ENCODE measurements at regions not wholly inside any gene's neighbourhood (a gene's known extent, or its start where the extent isn't known, plus 50 kb on each side); places are given as distances from the start of the nearest gene placed in this dataset.

DNA sequence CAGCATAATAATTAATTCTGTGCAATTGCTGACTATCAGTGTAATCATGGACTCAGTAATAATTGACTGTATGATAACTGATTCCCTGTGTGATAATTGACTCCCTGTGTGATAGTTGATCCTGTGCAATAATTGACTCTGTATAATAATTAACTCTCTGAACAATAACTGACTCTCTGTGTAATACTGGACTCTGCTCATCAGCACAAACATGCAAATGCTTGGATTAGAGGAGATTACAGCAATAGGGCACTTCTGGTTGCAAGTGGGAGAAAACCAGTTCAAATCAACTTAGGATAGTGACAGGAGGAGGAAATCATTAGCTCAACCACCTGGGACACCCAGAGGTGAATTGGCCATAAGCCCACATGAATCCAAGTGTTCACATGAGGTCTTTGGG, 582.1 kb downstream of the RBFOX1 start:
- TF ChIP-seq, protein P1, sequence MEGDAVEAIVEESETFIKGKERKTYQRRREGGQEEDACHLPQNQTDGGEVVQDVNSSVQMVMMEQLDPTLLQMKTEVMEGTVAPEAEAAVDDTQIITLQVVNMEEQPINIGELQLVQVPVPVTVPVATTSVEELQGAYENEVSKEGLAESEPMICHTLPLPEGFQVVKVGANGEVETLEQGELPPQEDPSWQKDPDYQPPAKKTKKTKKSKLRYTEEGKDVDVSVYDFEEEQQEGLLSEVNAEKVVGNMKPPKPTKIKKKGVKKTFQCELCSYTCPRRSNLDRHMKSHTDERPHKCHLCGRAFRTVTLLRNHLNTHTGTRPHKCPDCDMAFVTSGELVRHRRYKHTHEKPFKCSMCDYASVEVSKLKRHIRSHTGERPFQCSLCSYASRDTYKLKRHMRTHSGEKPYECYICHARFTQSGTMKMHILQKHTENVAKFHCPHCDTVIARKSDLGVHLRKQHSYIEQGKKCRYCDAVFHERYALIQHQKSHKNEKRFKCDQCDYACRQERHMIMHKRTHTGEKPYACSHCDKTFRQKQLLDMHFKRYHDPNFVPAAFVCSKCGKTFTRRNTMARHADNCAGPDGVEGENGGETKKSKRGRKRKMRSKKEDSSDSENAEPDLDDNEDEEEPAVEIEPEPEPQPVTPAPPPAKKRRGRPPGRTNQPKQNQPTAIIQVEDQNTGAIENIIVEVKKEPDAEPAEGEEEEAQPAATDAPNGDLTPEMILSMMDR (IDR thresholded peaks at IDR 0.05; ENCODE audit: insufficient read depth, low read length, poor library complexity, severe bottlenecking): no peak
- no peaks in the 10 kb centered on the region for H3K36me3 ChIP-seq (ENCODE audit: control insufficient read depth, insufficient read depth, low read length)
- H3K4me3 ChIP-seq (ENCODE audit: low read depth, low read length): no peak overlapping the region
- H3K27me3 ChIP-seq (ENCODE audit: control insufficient read depth, insufficient read depth, low read length): no peaks in the 10 kb centered on the region
- DNase-seq (ENCODE audit: low read depth): no peak

DNA sequence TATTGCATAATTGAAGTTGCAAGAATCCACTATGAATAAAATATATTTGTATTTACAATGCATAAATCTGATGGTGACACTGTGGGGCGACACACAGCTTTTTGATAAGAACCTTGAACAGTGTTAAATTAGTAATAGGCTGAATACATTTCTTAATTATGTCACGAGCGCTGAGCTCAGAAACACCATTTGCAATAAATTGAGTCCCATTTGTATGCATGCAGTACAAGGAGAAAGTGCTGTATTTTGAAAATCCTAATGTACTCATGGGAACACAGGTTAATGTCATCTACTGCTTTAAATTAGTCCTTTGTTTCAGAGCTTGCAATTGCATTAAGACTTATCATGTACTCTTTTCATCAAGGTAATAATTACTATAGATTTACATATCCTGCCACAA, 579.5 kb downstream of the RBFOX1 start:
- H3K27me3 ChIP-seq (ENCODE audit: control insufficient read depth, insufficient read depth, low read length): no peaks in the 10 kb centered on the region
- H3K4me3 ChIP-seq (ENCODE audit: low read depth, low read length): no peak overlapping the region
- TF ChIP-seq, protein P1 (IDR thresholded peaks at IDR 0.05; ENCODE audit: insufficient read depth, low read length, poor library complexity, severe bottlenecking): no peak
- no peaks in the 10 kb centered on the region for H3K36me3 ChIP-seq (ENCODE audit: control insufficient read depth, insufficient read depth, low read length)
- no peak for DNase-seq (ENCODE audit: low read depth)

DNA sequence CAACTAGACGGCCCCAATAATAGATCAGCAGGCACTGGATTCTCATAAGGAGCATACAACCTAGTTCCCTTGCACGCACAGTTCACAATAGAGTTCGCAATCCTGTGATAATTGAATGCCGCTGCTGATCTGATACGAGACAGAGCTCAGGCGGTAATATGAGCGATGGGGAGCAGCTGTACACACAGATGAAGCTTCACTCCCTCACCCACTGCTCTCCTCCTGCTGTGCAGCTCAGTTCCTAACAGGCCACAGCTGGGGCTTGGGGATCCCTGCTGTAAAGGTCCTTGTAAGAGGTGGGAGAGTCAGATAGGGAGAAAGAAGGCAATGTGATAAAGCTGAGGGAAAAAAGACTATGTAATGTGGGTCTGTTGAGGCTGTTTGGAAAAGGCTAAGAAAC, 577.5 kb downstream of the RBFOX1 start:
- H3K4me3 ChIP-seq (ENCODE audit: low read depth, low read length): no peak overlapping the region
- no peak for DNase-seq (ENCODE audit: low read depth)
- TF ChIP-seq, protein P1 (IDR thresholded peaks at IDR 0.05; ENCODE audit: insufficient read depth, low read length, poor library complexity, severe bottlenecking): no peak
- H3K27me3 ChIP-seq (ENCODE audit: control insufficient read depth, insufficient read depth, low read length): no peaks in the 10 kb centered on the region
- H3K36me3 ChIP-seq (ENCODE audit: control insufficient read depth, insufficient read depth, low read length): no peaks in the 10 kb centered on the region

DNA sequence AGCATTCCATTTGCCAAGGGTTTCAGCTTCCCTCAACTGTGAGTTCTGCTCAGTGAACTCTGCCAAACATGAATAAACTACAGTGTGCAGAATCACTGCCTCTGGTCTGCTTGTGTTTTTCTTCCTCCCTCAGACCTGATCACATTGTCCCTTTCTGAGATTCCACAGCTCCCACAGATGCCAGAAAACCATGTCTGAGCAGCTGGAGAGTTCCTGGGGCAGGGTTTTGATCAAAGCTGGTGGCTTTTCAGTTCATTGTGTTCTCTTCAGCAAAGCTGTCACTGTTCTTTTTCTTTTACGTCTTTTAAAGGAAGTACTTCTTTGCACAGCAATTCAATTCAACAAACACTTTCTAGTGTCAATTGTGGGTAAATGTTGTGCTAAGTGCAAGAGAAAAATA, 555.8 kb downstream of the RBFOX1 start:
- Histone ChIP-seq H3K27me3 (ENCODE audit: control insufficient read depth, insufficient read depth, low read length) (no peaks in the 10 kb centered on the region), H3K36me3 (ENCODE audit: control insufficient read depth, insufficient read depth, low read length) (no peaks in the 10 kb centered on the region), H3K4me3 (ENCODE audit: low read depth, low read length) (no peak overlapping the region)
- TF ChIP-seq, protein P1 (IDR thresholded peaks at IDR 0.05; ENCODE audit: insufficient read depth, low read length, poor library complexity, severe bottlenecking): no peak
- no peak for DNase-seq (ENCODE audit: low read depth)

DNA sequence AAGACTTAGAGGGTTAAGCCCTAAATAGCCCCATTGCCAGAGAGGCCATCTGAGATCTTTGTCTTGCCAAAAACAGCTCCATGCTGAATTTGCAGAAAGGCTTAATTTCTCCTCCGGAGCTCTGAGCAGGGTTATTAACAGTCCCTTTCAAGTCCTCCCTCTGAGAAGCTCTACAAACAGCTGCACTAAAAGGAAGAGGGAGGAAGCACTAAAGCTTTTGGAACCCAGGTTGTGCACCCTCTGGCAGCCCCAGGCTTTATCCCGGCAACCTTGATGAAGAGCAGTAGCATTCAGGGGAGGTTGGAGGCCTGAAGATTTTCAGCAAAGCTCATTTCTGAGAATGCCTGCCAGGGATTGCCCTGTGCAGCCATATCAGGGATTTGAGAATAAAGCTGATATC, 554.7 kb downstream of the RBFOX1 start:
- H3K36me3 ChIP-seq (ENCODE audit: control insufficient read depth, insufficient read depth, low read length): no peaks in the 10 kb centered on the region
- no peak overlapping the region for H3K4me3 ChIP-seq (ENCODE audit: low read depth, low read length)
- no peaks in the 10 kb centered on the region for H3K27me3 ChIP-seq (ENCODE audit: control insufficient read depth, insufficient read depth, low read length)
- TF ChIP-seq, protein P1 (IDR thresholded peaks at IDR 0.05; ENCODE audit: insufficient read depth, low read length, poor library complexity, severe bottlenecking): no peak
- DNase-seq (ENCODE audit: low read depth): no peak

DNA sequence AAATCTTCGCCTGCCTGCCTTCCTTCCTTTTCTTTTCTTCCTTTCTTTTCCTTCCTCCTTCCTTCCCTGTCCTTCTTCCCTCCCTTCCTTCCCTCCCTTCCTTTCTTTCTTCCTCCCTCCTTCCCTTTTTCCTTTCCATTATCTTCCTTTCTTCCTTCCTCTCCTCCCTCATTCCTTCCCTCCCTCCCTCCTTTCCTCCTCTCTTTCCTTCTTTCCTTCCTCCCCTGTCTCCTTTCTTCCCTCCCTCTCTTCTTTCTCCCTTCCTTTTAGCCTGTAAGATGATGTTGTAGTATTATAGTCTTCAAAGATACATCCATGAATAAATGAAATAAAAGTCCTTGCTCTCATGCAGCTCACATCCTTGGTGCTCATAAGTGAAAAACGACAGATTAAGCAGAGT, 539.3 kb downstream of the RBFOX1 start:
- no peak for DNase-seq (ENCODE audit: low read depth)
- H3K4me3 ChIP-seq (ENCODE audit: low read depth, low read length): no peak overlapping the region
- TF ChIP-seq, protein P1 (IDR thresholded peaks at IDR 0.05; ENCODE audit: insufficient read depth, low read length, poor library complexity, severe bottlenecking): no peak
- H3K36me3 ChIP-seq (ENCODE audit: control insufficient read depth, insufficient read depth, low read length): no peaks in the 10 kb centered on the region
- H3K27me3 ChIP-seq (ENCODE audit: control insufficient read depth, insufficient read depth, low read length): no peaks in the 10 kb centered on the region
